ENCODE measurements at regions not wholly inside any gene's neighbourhood (a gene's known extent, or its start where the extent isn't known, plus 50 kb on each side); places are given as distances from the start of the nearest gene placed in this dataset.

DNA sequence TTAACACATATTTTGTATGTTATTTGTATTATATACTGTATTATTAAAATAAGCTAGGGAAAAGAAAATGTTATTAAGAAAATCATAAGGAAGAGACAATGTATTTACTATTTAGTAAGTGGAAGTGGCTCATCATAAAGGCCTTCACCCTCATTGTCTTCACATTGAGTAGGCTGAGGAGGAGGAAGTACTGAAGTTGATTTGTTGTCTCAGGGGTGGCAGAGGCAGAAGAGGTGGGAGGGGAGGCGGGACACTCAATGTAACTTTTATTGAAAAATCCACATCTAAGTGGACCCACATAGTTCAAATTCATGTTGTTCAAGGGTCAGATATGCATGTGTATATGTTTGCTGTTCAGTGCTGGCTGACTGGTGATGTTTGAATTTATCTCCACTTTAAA is 210.2 kb upstream of the CITED2 start:
- Histone ChIP-seq H3K79me2 (ENCODE audit: control insufficient read depth, insufficient read depth, low read length) (no peaks in the 10 kb centered on the region), H4K20me1 (replicated peaks; ENCODE audit: control insufficient read depth, insufficient read depth, low read length) (no peaks in the 10 kb centered on the region), H3K27ac (ENCODE audit: extremely low read depth, low read depth, low read length) (no peak overlapping the region), H3K4me3 (no peak overlapping the region), H3K9me1 (ENCODE audit: control insufficient read depth, insufficient read depth, low read length) (no peaks in the 10 kb centered on the region), H3K9ac (ENCODE audit: insufficient read depth in 1 of 2, low read depth in 2 of 2, low read length in 2 of 2) (no peak overlapping the region), H3K4me2 (ENCODE audit: insufficient read depth, low read length) (no peak overlapping the region), H3K4me1 (replicated peaks in 1 of 2; ENCODE audit: control insufficient read depth in 2 of 2, insufficient read depth in 2 of 2, low read length in 2 of 2) (peaks cover 0 to 28% of the 10 kb centered on the region in 2 experiments; a peak in 3 of 5 replicates), H3K36me3 (ENCODE audit: control insufficient read depth, insufficient read depth, low read length) (no peaks in the 10 kb centered on the region), H3K9me3 (replicated peaks; ENCODE audit: control insufficient read depth, insufficient read depth, low read depth, low read length) (no peaks in the 10 kb centered on the region), H3K27me3 (ENCODE audit: control insufficient read depth in 2 of 2, insufficient read depth in 2 of 2, low read length in 2 of 2) (no peaks in the 10 kb centered on the region), H2AFZ (ENCODE audit: low read depth, low read length) (no peak overlapping the region)
- no TSS peak for BruUV-seq (replicated peaks)
- FAIRE-seq (no peak), ATAC-seq (no peak), DNase-seq (ENCODE audit: extremely low read depth in 1 of 4, low spot score in 3 of 4) (no peak)
- CTCF ChIA-PET (ENCODE audit: low intra/inter-chr PET ratio) = no interaction called here
- in situ Hi-C loops (cut with MboI) (no loop called here), intact Hi-C loops (cut with micrococcal nuclease) (no loop called here)
- POLR2A ChIA-PET = no interaction called here
- 84% methylated on average over 1 of the region's 1 CpG for WGBS (ENCODE audit: insufficient coverage, low coverage, missing lambda C conversion rate)
- no peak for TF ChIP-seq ZNF165 (CRISPR knock-in tag; IDR thresholded peaks at IDR 0.05; ENCODE audit: borderline replicate concordance)
- TF ChIP-seq KAT8 (IDR thresholded peaks at IDR 0.05; ENCODE audit: low read depth) = no peak
- no peak for TF ChIP-seq RBM22 (IDR thresholded peaks at IDR 0.05; ENCODE audit: low read depth, low read length, poor library complexity, severe bottlenecking)
- no peak for TF ChIP-seq ZNF668 (CRISPR knock-in tag; IDR thresholded peaks at IDR 0.05)
- TF ChIP-seq FOXA1 (IDR thresholded peaks at IDR 0.05; ENCODE audit: borderline replicate concordance) = no peak
- no peak for TF ChIP-seq ZNF551 (CRISPR knock-in tag; IDR thresholded peaks at IDR 0.05)

DNA sequence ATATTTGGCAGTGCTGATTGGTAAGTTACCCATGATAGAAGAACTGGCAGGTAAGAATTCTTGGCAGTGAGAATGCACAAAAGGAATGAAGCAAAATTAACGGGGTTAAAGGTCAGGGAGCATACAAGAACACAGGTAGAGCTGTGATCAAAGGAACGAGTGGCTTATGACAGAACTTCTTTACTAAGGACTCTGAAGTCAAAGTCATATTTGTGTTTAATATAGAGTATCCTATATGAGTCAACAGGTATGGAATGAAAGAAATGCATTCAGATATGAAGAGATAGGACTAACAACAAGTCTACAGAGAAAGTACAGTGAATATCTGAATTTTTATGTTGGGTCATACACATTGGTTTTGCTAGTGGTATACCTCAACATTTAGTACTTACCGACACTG is 209.0 kb upstream of the CITED2 start:
- TF ChIP-seq, protein P1, sequence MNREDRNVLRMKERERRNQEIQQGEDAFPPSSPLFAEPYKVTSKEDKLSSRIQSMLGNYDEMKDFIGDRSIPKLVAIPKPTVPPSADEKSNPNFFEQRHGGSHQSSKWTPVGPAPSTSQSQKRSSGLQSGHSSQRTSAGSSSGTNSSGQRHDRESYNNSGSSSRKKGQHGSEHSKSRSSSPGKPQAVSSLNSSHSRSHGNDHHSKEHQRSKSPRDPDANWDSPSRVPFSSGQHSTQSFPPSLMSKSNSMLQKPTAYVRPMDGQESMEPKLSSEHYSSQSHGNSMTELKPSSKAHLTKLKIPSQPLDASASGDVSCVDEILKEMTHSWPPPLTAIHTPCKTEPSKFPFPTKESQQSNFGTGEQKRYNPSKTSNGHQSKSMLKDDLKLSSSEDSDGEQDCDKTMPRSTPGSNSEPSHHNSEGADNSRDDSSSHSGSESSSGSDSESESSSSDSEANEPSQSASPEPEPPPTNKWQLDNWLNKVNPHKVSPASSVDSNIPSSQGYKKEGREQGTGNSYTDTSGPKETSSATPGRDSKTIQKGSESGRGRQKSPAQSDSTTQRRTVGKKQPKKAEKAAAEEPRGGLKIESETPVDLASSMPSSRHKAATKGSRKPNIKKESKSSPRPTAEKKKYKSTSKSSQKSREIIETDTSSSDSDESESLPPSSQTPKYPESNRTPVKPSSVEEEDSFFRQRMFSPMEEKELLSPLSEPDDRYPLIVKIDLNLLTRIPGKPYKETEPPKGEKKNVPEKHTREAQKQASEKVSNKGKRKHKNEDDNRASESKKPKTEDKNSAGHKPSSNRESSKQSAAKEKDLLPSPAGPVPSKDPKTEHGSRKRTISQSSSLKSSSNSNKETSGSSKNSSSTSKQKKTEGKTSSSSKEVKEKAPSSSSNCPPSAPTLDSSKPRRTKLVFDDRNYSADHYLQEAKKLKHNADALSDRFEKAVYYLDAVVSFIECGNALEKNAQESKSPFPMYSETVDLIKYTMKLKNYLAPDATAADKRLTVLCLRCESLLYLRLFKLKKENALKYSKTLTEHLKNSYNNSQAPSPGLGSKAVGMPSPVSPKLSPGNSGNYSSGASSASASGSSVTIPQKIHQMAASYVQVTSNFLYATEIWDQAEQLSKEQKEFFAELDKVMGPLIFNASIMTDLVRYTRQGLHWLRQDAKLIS (CRISPR knock-in tag; IDR thresholded peaks at IDR 0.05) = no peak
- TF ChIP-seq, protein P2, sequence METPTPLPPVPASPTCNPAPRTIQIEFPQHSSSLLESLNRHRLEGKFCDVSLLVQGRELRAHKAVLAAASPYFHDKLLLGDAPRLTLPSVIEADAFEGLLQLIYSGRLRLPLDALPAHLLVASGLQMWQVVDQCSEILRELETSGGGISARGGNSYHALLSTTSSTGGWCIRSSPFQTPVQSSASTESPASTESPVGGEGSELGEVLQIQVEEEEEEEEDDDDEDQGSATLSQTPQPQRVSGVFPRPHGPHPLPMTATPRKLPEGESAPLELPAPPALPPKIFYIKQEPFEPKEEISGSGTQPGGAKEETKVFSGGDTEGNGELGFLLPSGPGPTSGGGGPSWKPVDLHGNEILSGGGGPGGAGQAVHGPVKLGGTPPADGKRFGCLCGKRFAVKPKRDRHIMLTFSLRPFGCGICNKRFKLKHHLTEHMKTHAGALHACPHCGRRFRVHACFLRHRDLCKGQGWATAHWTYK (CRISPR knock-in tag; IDR thresholded peaks at IDR 0.05) = no peak
- TF ChIP-seq NR2C2 (CRISPR knock-in tag; IDR thresholded peaks at IDR 0.05) (no peak), NR2C2 (tag; IDR thresholded peaks at IDR 0.05) (peak; percentile 38; the same call in 1 of the 2 replicates), NR2C1 (IDR thresholded peaks at IDR 0.05) (peak; percentile 70), NR2C1 (tag; IDR thresholded peaks at IDR 0.05) (peak; percentile 51)
- Histone ChIP-seq H3K27me3 (ENCODE audit: control insufficient read depth in 2 of 2, insufficient read depth in 2 of 2, low read length in 2 of 2) (no peaks in the 10 kb centered on the region), H3K27ac (ENCODE audit: extremely low read depth, low read depth, low read length) (no peak overlapping the region), H4K20me1 (replicated peaks; ENCODE audit: control insufficient read depth, insufficient read depth, low read length) (no peaks in the 10 kb centered on the region), H3K4me2 (ENCODE audit: insufficient read depth, low read length) (no peak overlapping the region), H3K9me3 (replicated peaks; ENCODE audit: control insufficient read depth, insufficient read depth, low read depth, low read length) (no peaks in the 10 kb centered on the region), H2AFZ (ENCODE audit: low read depth, low read length) (no peak overlapping the region), H3K36me3 (ENCODE audit: control insufficient read depth, insufficient read depth, low read length) (no peaks in the 10 kb centered on the region), H3K4me1 (replicated peaks in 1 of 2; ENCODE audit: control insufficient read depth in 2 of 2, insufficient read depth in 2 of 2, low read length in 2 of 2) (peaks cover 0 to 22% of the 10 kb centered on the region in 2 experiments; a peak in 3 of 5 replicates), H3K9me1 (ENCODE audit: control insufficient read depth, insufficient read depth, low read length) (no peaks in the 10 kb centered on the region), H3K4me3 (no peak overlapping the region), H3K79me2 (ENCODE audit: control insufficient read depth, insufficient read depth, low read length) (no peaks in the 10 kb centered on the region), H3K9ac (ENCODE audit: insufficient read depth in 1 of 2, low read depth in 2 of 2, low read length in 2 of 2) (no peak overlapping the region)
- FAIRE-seq (no peak), DNase-seq (ENCODE audit: extremely low read depth in 1 of 4, low spot score in 3 of 4) (no peak), ATAC-seq (no peak)
- intact Hi-C loops (cut with micrococcal nuclease) (no loop called here), in situ Hi-C loops (cut with MboI) (no loop called here)
- 46% methylated on average over 3 of the region's 3 CpGs for WGBS (ENCODE audit: insufficient coverage, low coverage, missing lambda C conversion rate)
- BruUV-seq (replicated peaks) = no TSS peak
- POLR2A ChIA-PET = interaction anchor here (0.5 kb wide), 1 partner anchor 320 kb away, joined by 4 read pairs; no protein-coding TSS in a partner anchor
- CTCF ChIA-PET (ENCODE audit: low intra/inter-chr PET ratio) = no interaction called here

All from K562 (cell line).